Inferior parietal cortex (tissue), 1 donor: ENCODE measurements at regions not wholly inside any gene's neighbourhood (a gene's known extent, or its start where the extent isn't known, plus 50 kb on each side); places are given as distances from the start of the nearest gene placed in this dataset.

Experiments
- DNase-seq: peaks from one replicate; pipeline ENCODE4 v3.0.0-alpha.2; 2016; ENCODE audit errors: extremely low spot score

DNA sequence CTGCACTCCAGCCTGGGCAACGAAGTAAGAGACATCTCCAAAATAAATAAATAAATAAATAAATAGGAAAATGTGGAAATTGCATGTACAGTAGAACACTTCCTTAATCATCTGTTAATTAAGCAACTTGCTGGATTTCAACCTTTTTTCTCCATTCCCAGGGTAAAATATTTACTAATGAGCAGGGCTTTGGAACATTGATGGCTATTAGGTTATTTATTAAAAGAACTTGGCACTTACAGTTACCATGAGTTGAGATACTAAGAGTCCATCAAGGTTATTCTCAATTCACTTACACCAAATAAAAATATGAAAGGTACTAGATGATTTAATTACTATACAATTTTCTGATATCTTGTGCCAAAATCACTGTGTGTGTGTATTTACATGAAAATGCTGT, 607.1 kb downstream of the PCDH18 start:
- no peak for DNase-seq

DNA sequence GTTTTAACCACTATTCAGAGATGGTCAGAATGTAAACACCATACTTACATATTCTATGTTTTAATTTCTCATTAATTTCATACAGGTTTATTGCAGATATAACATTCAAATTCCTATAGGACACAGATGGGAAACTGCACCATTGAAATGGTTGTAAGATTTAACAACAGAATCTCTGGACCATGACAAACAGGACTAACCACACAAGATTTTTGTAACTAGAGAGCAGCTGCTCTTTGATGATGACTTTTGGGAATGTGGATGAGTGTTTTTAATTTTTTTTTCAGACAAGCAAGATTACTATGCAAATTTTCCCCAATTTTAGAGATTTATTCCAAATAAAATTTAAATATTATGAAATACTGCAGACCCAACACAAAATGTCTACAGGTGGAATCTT, 610.2 kb downstream of the PCDH18 start:
- DNase-seq: no peak

DNA sequence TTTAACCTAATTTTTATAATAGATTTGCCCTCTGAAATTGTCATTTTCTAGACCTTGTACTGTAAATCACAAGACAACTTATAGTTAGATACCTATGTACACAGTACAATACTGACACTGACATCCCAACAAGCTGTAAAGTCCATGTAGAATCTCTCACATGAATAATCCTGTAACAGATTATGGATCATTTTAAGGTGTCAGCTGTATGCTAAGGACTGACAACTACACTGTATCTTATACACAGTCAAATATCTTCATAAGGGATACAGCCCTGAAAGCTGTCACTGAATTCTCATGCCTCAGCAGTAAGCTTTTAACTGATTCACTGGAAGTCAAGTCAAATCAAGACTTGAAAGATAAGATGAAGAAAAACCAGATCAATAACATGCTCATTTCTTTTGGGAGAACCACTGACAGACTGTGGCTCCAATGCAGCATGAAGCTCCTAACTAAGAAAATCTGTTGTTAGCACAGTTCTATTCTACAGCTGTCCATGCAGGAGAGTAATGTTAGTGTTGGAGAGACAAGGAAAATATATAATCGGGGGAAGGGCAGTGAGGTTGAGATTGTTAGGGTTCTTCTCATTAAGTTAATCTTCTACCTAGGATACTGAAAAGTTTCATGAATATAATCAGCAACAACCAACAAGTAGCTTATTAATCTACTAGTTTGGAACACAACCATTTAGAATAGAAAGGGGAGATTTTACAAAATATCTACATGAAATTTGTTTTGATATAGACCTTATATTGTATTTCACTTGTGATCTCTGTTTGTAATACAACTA, 612.0 kb downstream of the PCDH18 start:
- DNase-seq: no peak

DNA sequence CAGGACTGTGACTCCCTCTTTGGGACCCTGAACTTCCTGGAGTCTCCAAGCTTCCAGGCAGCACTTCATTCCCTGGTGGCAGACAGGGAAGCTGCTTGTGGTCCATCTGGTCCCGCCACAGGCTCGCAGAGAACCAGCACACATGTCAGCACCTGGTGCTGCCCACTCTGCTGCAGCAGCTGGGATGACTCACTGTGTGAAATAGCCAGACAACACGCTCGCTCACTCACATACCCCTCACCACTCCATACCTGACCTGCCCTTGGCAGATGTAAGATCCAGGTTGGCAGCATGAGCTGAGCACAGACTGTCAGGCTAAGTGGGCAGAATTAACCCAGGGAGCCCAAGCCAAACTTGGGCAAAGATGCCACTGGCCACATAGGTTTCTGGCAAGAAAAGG, 613.5 kb downstream of the PCDH18 start:
- no peak for DNase-seq

DNA sequence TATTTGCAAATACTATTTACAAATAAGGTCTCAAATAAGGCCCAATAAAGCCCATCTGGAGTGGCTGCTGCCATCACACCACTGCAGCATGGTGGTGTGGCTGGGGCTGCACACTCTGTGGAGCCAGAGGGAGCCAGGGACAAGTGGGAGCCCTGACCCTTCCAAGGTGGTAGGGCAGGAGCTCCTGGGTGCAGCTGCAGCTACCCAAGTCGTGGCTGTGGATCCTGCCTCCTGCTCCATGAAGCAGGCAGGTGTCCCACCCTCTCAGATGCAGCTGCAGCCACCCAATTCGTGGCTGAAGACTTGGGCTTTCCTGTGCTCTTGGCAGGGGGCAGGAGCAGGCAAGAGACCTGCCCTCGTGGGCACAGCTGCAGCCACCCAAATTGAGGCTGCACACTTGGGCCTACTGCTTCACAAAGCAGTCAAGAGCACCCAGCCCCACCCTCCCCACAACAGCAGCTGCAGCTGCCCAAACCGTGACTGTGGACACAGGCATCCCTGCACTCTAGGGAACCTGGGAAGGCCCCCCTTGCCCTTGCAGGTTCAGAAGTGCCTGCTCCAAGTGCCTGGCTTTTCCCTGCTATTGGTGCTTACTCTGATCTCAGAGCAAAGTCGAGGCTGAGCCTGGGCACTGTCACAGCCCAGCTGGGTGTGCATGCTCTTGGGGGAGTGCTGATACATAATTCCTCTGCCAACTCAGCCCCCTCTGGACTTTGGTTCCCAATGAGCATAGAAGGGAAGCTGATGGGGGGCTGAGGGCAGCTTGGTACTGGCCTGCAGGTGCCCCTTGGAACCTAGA, 614.8 kb downstream of the PCDH18 start:
- DNase-seq: no peak

DNA sequence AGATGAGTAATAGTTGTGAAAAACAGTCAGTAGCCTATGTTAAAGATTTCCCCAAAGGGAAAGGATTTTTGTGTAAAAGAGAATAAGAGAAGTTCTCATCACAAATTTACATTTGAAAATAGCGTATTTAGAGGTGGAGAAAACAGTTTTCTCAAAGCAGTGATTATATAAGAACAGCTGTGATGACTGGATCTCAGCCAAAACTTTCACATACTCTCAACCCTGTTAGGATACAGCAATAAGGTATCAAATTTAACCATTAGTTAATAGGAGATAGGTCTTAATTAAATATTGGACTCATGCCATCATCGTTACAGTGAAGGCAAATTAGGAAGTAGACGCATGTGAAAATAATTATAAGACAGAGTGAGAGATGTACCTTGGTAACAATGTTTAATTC, 622.7 kb downstream of the PCDH18 start:
- no peak for DNase-seq

DNA sequence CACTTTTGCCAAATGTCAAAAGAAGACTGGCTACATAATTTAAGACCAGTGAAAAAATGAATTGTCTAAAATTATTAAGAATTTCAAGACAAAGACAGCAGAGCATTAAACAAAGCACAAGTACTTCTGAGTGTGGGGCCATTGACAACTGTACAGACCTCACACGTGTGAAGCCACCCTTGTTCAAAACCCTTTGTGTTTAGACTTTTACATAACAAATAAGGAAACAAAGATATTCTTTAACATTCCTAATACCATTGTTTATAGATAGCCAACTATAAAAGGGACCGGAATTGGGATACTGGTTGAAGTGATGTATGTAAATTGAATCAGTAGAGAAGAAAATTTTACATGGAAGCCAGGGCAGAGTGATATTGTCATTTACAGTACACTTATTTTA, 624.2 kb downstream of the PCDH18 start:
- DNase-seq: no peak

DNA sequence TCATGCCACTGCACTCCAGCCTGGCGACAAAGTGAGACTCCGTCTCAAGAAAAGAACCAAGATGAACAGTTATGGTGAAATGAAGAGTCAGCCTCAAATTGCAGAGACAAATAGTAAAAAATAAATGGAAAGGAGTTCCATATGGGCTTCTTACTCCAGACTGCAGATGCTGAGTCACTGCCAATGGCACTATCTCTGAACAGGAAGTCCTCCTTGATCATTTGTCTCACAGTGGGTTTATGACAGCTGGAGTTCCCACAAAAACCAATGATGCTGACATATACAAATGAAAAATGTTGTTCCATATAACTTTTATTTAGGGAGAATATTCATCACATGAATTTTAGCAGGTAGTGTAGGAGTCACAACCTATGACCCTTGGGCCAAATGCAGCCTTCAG, 631.6 kb downstream of the PCDH18 start:
- no peak for DNase-seq

DNA sequence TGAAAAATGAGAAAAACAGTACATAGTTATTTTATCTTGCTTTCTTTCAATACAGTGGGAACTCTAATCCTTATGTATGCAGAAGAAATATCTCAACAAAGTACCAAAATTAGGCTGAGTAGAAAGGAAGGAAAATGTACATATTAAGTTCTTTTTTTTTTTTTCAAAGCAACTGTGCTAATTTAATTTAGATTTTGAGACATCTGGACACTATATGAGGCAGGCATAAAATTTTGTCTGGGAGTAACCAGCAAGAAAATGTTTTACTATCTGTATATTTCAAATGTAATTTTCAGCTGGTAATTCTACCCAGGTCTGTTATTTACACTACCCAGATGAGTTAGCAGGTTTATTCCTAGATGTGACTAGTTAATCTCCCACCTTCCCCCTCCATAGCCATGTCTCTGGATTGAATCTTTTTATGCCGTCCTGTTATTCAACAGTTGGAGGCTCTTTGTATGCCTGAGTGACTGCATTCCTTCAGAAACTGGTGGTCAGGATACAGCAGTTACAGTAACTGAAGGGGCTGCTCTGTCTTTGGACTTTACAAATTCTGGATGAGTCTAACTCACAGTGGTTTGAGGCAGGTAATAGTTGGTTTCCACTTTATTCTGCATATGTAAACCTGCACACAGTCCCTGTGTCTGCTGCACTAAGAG, 633.6 kb downstream of the PCDH18 start:
- DNase-seq: no peak

DNA sequence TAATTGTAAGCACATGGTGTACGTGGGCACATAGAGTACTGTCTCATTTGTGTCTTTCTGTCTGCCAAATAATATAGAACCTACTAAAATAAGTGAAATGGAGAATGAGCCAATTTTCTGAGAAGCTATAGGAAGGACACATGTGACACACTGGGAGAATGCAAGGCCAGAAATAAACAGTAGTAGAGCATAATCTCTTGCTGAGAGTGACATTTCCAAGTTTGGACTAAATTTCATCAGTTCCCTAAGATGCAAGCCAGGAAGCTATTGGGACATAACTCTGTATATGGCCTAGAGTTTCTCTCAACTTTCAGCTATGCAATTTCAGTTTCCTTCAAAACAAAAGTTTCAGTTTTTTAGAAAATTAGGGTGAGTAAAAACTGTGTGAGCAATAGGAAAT, 638.7 kb downstream of the PCDH18 start:
- peak; percentile 20 for DNase-seq

DNA sequence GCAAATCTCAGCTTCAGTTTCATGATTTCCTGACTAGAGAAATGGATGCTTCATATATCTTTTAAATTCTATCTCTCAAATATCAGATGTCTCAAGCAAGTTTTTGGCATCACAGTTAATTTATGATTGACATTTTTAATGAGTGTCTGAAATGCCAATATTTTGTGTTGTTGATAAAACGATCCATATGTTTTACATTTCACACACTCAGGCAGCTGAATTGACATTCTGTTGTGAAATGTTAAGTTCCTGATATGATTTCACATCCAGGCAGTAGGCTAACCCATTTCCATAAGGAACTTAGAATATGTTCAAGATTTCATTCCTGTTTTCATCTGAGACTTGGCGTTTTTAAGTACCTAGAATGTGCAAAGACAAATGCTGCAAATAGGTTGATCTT, 650.6 kb downstream of the PCDH18 start:
- DNase-seq: no peak

DNA sequence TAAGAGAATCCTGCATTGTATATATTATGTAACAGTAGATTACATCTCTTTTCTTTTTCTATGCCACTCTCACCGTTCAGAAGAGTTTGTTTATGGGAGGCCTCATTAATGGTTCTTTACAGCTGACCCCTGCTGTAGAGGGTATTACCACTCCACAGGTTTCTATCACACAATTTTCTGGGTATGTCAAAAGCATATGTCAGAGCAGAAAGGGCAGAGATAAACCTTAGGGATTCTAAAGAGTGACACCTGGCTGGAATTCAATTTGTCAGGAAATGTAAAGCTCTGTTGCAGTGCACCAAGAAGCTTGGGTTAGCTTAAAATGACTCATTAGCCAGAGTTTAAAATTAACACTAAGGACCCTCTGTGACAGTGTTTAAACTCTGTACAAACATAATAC, 658.7 kb downstream of the PCDH18 start:
- DNase-seq: no peak

DNA sequence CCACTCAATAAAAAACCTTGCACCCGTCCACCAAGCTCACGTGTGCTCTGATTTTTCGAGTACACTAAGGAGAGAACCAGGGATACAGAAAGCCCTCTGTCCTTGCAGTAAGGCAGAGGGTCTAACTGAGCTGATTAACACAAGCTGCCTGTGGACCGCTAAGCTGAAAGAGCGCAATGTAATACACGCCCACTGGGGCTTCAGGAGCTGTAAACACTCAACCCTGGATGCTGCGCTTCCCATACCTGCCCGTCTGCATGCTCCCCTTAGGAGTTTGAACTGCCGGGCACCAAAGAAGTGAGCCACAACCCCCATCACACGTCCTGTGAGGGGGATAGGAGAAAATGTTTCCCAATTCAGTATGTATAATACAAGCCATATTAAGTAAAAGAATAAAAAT, 664.8 kb downstream of the PCDH18 start:
- no peak for DNase-seq

DNA sequence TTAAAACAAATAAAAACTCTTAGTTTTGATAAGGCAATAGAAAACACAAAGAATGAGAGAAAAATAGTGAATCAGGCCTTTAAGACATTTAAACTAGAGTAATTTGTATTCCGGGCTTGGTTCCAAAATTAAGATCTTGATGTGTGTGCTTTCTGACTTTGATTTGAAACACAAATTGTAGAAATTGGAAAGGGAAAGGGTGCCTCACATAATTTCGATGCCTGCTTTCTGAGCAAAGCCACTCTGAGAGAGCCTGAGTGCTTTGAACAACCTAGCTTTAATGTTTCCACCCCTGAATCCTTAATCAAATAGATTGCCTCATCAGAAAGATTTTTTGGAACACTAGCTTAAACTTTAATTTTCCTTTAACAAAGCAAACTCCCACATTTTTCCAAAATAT, 666.8 kb downstream of the PCDH18 start:
- DNase-seq: no peak

DNA sequence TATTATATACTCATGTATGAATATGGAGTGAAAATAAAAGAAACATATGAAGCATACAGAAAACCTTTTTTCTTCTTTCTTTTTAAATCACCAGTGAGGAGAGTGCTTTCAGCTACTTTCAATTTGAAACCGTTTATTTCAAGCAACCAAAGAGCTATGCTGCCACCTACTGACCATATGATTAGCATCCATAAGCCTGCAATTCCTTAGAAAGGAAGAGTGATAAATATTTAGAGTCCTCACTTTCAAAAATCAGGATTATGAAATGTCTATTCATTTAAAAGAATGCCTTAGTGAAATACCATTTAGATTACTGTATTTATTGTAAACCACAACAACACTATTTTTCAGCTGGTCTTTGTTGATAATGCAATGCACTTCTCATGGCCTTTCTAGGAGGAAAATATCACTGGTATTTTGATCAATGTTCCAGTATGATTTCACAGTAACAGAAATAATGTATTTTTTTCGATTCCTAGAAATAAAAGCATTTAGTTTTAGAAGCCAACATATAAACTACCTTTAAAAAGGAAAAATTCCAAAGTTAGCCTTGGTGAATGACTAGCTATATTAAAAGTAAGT, 667.6 kb downstream of the PCDH18 start:
- peak; percentile 94 for DNase-seq

DNA sequence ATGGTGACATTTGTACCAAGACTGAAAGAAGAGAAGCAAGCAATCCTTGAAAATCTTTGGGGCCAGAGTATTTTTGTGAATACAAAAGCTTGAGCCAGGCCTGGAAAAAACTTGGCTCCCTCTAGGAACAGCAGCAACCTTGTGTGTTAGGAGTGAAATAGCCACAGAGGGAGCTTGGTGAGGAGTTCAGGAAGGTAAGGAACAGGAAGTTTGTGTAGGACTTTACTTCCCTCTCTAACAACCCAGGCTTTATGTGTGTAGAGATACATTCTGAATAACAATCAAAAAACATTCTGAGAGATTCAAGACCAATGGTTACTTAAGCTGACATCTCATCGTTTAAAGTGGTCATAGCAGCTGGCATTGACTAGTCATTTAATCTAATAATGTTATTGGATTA, 668.5 kb downstream of the PCDH18 start:
- DNase-seq: peak; percentile 23

DNA sequence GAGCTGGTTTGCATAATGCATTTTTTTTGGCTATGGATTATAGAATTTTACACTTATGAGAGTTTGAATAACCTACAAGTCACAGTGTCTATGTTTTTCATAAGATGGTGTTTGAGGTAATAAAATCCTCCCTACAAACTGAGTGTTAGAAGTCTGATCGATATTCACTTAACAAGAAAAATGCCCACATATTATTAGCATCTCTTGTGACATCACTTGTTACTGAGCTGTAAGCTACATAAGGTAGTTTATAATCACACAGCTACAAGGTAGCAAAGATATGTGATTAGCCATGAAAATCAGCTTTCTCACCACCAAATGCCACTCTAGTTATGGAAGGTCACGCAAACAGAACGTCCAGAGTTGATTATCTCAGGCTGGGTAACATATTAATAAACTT, 669.6 kb downstream of the PCDH18 start:
- no peak for DNase-seq

DNA sequence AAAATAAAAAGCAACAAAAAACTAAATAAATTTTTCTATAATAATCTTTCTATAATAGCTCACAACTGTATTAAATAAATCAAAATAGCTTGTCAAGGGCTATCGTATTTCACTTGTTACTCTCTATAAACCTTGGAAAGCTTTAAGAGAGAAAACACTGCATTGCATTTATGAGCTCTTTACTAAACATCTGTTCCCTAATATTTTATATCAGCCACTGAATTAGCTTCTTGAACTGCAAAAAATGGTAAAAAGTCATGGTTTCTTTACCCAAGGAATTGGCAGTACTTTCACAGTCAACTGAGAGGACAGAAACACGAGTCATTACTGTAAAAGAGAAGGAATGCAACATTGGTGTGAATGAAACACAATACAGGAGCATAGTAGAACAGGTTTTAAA, 671.2 kb downstream of the PCDH18 start:
- no peak for DNase-seq

DNA sequence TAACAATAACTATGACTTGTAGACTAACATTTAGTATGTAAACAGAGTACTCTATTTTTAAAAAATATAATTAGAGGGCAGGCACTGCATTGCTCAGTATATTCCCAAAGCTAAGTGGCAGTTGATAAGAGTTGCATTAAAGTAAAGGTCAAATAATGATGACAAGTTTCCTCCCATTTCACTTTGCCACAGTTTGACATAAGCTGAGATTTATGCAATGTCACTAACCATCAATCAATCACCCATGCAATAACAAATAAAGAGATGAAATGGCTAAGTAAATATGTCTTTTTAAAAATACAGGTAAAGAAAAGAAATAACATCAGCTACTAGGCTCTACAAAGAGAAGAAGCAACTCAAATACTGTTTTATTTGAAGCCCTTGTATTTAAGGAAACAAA, 673.4 kb downstream of the PCDH18 start:
- DNase-seq: no peak

DNA sequence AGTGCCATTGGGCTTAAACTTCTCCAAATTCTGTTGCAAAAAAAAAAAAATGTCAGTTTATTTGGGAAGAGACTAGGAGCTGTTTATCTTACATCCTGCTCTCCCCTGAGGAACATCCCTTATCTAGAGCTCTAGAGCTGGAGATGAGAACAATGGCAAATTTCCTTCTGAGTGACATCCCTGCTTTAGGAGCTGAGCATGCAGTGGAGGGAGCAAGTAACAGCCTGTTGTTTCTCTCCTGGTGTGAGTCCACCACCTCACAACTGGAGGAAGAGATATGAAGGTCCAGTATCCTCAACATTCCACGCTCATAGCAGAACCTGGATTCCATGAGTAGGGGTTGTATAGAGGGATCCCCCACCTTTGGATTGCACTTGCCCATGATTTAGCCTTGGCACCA, 676.4 kb downstream of the PCDH18 start:
- no peak for DNase-seq

DNA sequence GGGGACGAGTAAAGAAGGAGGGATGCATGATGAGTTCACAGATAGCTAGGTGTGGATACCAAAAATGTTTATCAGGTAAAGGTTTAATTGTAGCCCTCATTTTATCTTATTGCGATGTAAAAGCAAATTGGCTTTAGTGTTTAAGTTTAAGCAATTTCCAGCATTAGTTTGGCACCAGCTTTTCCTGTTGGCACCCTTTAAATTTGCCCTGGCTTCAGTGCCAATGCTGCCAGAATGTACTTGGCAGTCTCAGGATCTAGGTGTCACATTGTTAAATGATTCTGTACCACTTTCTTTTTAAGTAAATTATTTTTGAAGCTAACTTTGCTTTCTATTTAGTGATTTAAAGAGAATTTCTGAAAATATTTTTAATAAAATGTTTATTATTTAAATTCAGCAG, 681.8 kb downstream of the PCDH18 start:
- DNase-seq: no peak

DNA sequence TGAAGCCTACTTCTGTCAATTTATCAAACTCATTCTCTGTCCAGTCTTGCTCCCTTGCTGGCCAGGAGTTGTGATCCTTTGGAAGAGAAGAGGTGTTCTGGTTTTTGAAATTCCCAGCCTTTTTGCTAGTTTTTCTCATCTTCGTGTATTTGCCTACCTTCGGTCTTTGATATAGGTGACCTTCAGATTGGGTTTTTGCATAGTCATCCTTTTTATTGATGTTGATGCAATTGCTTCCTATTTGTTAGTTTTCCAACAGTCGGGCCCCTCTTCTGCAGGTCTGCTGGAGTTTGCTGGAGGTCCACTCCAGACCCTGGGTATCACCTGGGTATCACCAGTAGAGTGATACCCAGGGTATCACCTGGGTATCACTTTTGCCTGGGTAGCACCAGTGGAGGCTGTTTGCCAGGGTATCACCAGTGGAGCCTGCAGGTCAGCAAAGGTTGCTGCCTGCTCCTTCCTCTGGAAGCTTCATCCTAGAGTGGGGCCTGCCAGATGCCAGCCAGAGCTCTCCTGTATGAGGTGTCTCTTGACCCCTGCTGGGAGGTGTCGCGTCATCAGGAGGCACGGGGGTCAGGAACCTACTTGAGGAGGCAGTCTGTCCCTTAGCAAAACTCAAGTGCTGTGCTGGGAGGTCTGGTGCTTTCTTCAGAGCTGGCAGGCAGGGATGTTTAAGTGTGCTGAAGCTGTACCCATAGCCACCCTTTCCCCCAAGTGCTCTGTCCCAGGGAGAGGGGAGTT, 684.2 kb downstream of the PCDH18 start:
- DNase-seq: no peak
